A549 (cell line): ENCODE measurements at regions not wholly inside any gene's neighbourhood (a gene's known extent, or its start where the extent isn't known, plus 50 kb on each side); places are given as distances from the start of the nearest gene placed in this dataset.

ENCODE experiments used
- ATAC-seq, 2 experiments: fragments of 200-7000 bp in 1 of 2; fragments of >200 bp in 1 of 2; cut with Nextera tagmentation in 1 of 2; cut with Tn5 transposase in 1 of 2; 3 replicates each; pipeline versions ENCODE4 v1.8.0 to v1.9.1; 2018 to 2020; ENCODE audit warnings: mild to moderate bottlenecking in 1 of 2, moderate library complexity in 1 of 2
- CTCF ChIA-PET: fragments of 300-600 bp; sonication (Branson Sonifier 250); formaldehyde crosslinking; extraction: SDS; loops from one replicate; lab custom pipeline; 2021; ENCODE audit warnings: antibody characterized with exemption, inconsistent platforms; lab: Yijun Ruan, JAX
- POLR2A ChIA-PET: fragments of 350-600 bp; formaldehyde crosslinking; extraction: SDS; loops from one replicate; lab custom pipeline; 2021; ENCODE audit warnings: antibody characterized with exemption, inconsistent platforms; lab: Yijun Ruan, JAX
- DNase-seq, 2 experiments: peaks; one replicate each; pipeline versions ENCODE4 v3.0.0 to v3.0.0-alpha.2; 2011 to 2016; ENCODE audit warnings: low read depth in 1 of 2, low spot score in 1 of 2
- FAIRE-seq: peaks from 2 replicates; lab custom pipeline; 2011; peaks lifted over from hg19 to GRCh38; lab: Jason Lieb, UNC
- H3K27ac ChIP-seq, 2 experiments: fragments of >200 bp; sonication (Bioruptor Twin); formaldehyde crosslinking; 3 replicates each; pipeline ENCODE4 v1.5.1; 2016 to 2017
- H3K4me1 ChIP-seq: fragments of >200 bp; sonication (Bioruptor Twin); formaldehyde crosslinking; 3 replicates; pipeline ENCODE4 v1.6.1; 2016
- H3K4me2 ChIP-seq: fragments of >200 bp; sonication (Bioruptor Twin); formaldehyde crosslinking; 3 replicates; pipeline ENCODE4 v1.6.1; 2016
- H3K4me3 ChIP-seq: fragments of >200 bp; sonication (Bioruptor Twin); formaldehyde crosslinking; 3 replicates; pipeline ENCODE4 v1.5.1; 2016
- H3K9me3 ChIP-seq: fragments of >200 bp; sonication (Bioruptor Twin); formaldehyde crosslinking; 3 replicates; pipeline ENCODE4 v1.6.1; 2016
- BHLHE40 ChIP-seq: IDR thresholded peaks from 2 replicates; pipeline ENCODE4 v1.6.1; 2012; ENCODE audit warnings: low read depth, low read length, inconsistent platforms
- CEBPB ChIP-seq, 2 experiments: fragments of >200 bp in 1 of 2; sonication (Bioruptor Twin) in 1 of 2; formaldehyde crosslinking in 1 of 2; IDR thresholded peaks; 2 replicates each; pipeline ENCODE4 v1.6.1; 2012 to 2016
- CHD4 ChIP-seq: fragments of 200-600 bp; sonication (generic); IDR thresholded peaks from 2 replicates; pipeline ENCODE4 v1.6.1; 2016; ENCODE audit warnings: antibody characterized with exemption, mild to moderate bottlenecking, borderline replicate concordance
- E2F6 ChIP-seq: IDR thresholded peaks from 2 replicates; pipeline ENCODE4 v1.6.1; 2012; ENCODE audit warnings: low read depth, borderline replicate concordance
- EHF ChIP-seq: fragments of 250-450 bp; sonication (Bioruptor Pico); IDR thresholded peaks from 2 replicates; pipeline ENCODE4 v1.5.0; 2020; ENCODE audit warnings: mild to moderate bottlenecking
- ELK1 ChIP-seq: fragments of 150-350 bp; IDR thresholded peaks from 2 replicates; pipeline ENCODE4 v1.6.1; 2014; ENCODE audit warnings: low read depth, mild to moderate bottlenecking, low read length
- EP300 ChIP-seq, 2 experiments: fragments of >200 bp; sonication (Bioruptor Twin); formaldehyde crosslinking; IDR thresholded peaks; 2 replicates in 1 of 2; 3 replicates in 1 of 2; pipeline ENCODE4 v1.6.1; 2016 to 2017
- HMGXB4 ChIP-seq: fragments of 250-450 bp; sonication (Bioruptor Pico); IDR thresholded peaks from 2 replicates; pipeline ENCODE4 v1.5.0; 2021; ENCODE audit warnings: mild to moderate bottlenecking, moderate library complexity, borderline replicate concordance
- HOXA7 ChIP-seq: fragments of 250-450 bp; sonication (Bioruptor Pico); IDR thresholded peaks from 2 replicates; pipeline ENCODE4 v1.5.0; 2020; ENCODE audit warnings: mild to moderate bottlenecking, moderate library complexity
- HOXB13 ChIP-seq: fragments of 250-450 bp; sonication (Bioruptor Pico); IDR thresholded peaks from 2 replicates; pipeline ENCODE4 v1.5.0; 2020; ENCODE audit warnings: low read depth, mild to moderate bottlenecking, moderate library complexity
- JUN ChIP-seq, 2 experiments: fragments of >200 bp; sonication (Bioruptor Twin); formaldehyde crosslinking; IDR thresholded peaks; 2 replicates in 1 of 2; 3 replicates in 1 of 2; pipeline ENCODE4 v1.6.1; 2016 to 2017
- JUNB ChIP-seq: fragments of >200 bp; sonication (Bioruptor Twin); formaldehyde crosslinking; IDR thresholded peaks from 2 replicates; pipeline ENCODE4 v1.6.1; 2016
- KDM1A ChIP-seq: fragments of 200-600 bp; sonication (generic); IDR thresholded peaks from 2 replicates; pipeline ENCODE4 v1.6.1; 2016; ENCODE audit warnings: low read depth, mild to moderate bottlenecking
- MYC ChIP-seq: IDR thresholded peaks from 2 replicates; pipeline ENCODE4 v1.6.1; 2012; ENCODE audit warnings: mild to moderate bottlenecking, inconsistent platforms, low read length, improper control_type of control experiment, borderline replicate concordance
- NFE2L2 ChIP-seq: fragments of 150-350 bp; conservative IDR thresholded peaks from 2 replicates; pipeline ENCODE4 v1.6.1; 2014; ENCODE audit warnings: low read length
- NR3C1 ChIP-seq: fragments of >200 bp; sonication (Bioruptor Twin); formaldehyde crosslinking; IDR thresholded peaks from 3 replicates; pipeline ENCODE4 v1.6.1; 2017
- POLR2AphosphoS2 ChIP-seq: conservative IDR thresholded peaks from 2 replicates; pipeline ENCODE4 v1.6.1; 2012; ENCODE audit warnings: low read length, improper control_type of control experiment, inconsistent platforms
- RAD21 ChIP-seq, 2 experiments: fragments of >200 bp in 1 of 2; sonication (Bioruptor Twin) in 1 of 2; formaldehyde crosslinking in 1 of 2; IDR thresholded peaks in 1 of 2; conservative IDR thresholded peaks in 1 of 2; 2 replicates in 1 of 2; 3 replicates in 1 of 2; pipeline ENCODE4 v1.6.1; 2012 to 2018; ENCODE audit warnings: inconsistent platforms in 1 of 2
- RCOR1 ChIP-seq: fragments of 150-350 bp; IDR thresholded peaks from 2 replicates; pipeline ENCODE4 v1.6.1; 2014; ENCODE audit warnings: antibody characterized with exemption, low read length, low read depth
- REST ChIP-seq: fragments of 200-600 bp; sonication (generic); IDR thresholded peaks from 2 replicates; pipeline ENCODE4 v1.6.1; 2016; ENCODE audit warnings: antibody characterized with exemption, mild to moderate bottlenecking, moderate library complexity
- SREBF2 ChIP-seq: fragments of 450-650 bp; IDR thresholded peaks from 2 replicates; pipeline ENCODE4 v1.6.1; 2014; ENCODE audit warnings: mild to moderate bottlenecking, moderate library complexity
- TP53 ChIP-seq: fragments of 250-450 bp; sonication (Bioruptor Pico); IDR thresholded peaks from 2 replicates; pipeline ENCODE4 v1.5.0; 2021; ENCODE audit warnings: mild to moderate bottlenecking, moderate library complexity
- ZFP36 ChIP-seq: fragments of 450-650 bp; IDR thresholded peaks from 2 replicates; pipeline ENCODE4 v1.6.1; 2014; ENCODE audit warnings: borderline replicate concordance; ENCODE audit not compliant: partially characterized antibody
- ZSCAN20 ChIP-seq: fragments of 250-450 bp; sonication (Bioruptor Pico); IDR thresholded peaks from 2 replicates; pipeline ENCODE4 v1.8.0; 2022; ENCODE audit warnings: mild to moderate bottlenecking, moderate library complexity
- WGBS: methylation state at CpG from one replicate; pipeline ENCODE4 v1.1.6; 2017; ENCODE audit errors: missing lambda C conversion rate; 5-methylcytosine and 5-hydroxymethylcytosine counted together
- TF ChIP-seq, protein P1 (sequence below): IDR thresholded peaks from 2 replicates; pipeline ENCODE4 v1.6.1; 2012

DNA sequence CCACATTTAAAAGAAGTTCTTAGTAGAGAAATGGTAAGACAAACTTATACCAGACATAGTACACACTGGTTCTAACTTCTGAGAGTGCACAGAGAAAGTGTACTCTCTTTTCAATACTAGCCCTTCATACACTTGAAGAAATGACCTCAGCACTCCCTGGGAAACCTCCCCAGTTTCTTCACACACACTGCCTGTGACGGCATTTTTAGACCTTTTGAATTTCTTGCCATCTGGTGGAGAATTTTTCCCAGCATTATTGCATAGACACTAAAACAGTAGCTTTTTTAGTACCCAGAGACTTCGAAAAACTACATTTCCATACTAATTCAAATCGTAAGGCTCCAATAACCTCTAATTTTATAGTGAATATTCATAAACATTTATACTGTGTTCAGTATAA lies 341.6 kb upstream of the MAOA start:
- no peak overlapping the region for H3K4me3 ChIP-seq
- no peak for TF ChIP-seq HMGXB4 (CRISPR knock-in tag)
- no peak for TF ChIP-seq EHF
- no peak for TF ChIP-seq POLR2AphosphoS2
- no peak for TF ChIP-seq CHD4
- no peak for TF ChIP-seq REST
- TF ChIP-seq CEBPB (IDR thresholded peaks at IDR 0.05) = no peak
- TF ChIP-seq HOXB13 (CRISPR knock-in tag) = no peak
- TF ChIP-seq ZFP36 = no peak
- TF ChIP-seq ELK1 = no peak
- no peak for TF ChIP-seq NFE2L2
- TF ChIP-seq HOXA7 (CRISPR knock-in tag) = no peak
- TF ChIP-seq JUN (IDR thresholded peaks at IDR 0.05) = no peak
- no peak for TF ChIP-seq SREBF2
- TF ChIP-seq JUNB = no peak
- TF ChIP-seq, all 56 proteins: peak for 0
- no peak for DNase-seq
- no peak for ATAC-seq
- Histone ChIP-seq H3K27ac (no peak overlapping the region), H3K9me3 (no peaks in the 10 kb centered on the region), H3K4me1 (no peaks in the 10 kb centered on the region), H3K4me2 (no peak overlapping the region)
- CTCF ChIA-PET = no interaction called here
- POLR2A ChIA-PET = no interaction called here
- WGBS = 5% methylated on average over 3 of the region's 3 CpGs
- FAIRE-seq = no peak

DNA sequence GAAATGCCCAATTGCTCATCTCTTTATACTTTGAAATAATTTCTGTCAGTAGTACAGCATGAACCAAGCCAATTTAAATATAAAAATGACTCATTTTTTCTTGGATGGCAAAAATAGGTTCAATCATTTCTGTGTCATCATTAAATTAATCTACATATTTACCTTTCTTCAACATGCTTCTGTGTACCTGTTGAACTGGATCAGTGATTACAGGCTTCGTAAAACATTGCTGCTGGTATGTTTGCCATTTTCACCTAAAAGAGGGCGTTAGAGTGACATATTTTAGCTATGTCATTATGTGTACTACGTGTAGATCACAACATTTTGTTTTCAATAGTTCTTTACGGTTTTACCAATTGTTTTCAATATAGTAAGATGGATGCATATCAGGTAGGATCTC lies 340.5 kb upstream of the MAOA start:
- POLR2A ChIA-PET = no interaction called here
- no peak for ATAC-seq
- no peak overlapping the region for H3K4me3 ChIP-seq
- H3K4me2 ChIP-seq = no peak overlapping the region
- TF ChIP-seq EP300 (IDR thresholded peaks at IDR 0.05) (no peak), NFE2L2 (no peak), MYC (no peak), TP53 (CRISPR knock-in tag) (no peak), ZSCAN20 (CRISPR knock-in tag) (no peak), E2F6 (no peak), RAD21 (conservative IDR thresholded peaks at IDR 0.05 in 1 of 2, IDR thresholded peaks at IDR 0.05 in 1 of 2) (no peak), JUN (IDR thresholded peaks at IDR 0.05) (no peak), NR3C1 (no peak), BHLHE40 (no peak), RCOR1 (no peak), HOXA7 (CRISPR knock-in tag) (no peak), KDM1A (no peak)
- TF ChIP-seq, protein P1, sequence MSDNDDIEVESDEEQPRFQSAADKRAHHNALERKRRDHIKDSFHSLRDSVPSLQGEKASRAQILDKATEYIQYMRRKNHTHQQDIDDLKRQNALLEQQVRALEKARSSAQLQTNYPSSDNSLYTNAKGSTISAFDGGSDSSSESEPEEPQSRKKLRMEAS = no peak
- TF ChIP-seq, all 56 proteins: peak for 0
- Histone ChIP-seq H3K27ac (no peak overlapping the region), H3K4me1 (no peaks in the 10 kb centered on the region), H3K9me3 (no peaks in the 10 kb centered on the region)
- FAIRE-seq = peak; percentile 54
- CTCF ChIA-PET = no interaction called here
- 1% methylated on average over 4 of the region's 4 CpGs for WGBS
- no peak for DNase-seq
